ENCODE measurements at regions not wholly inside any gene's neighbourhood (a gene's known extent, or its start where the extent isn't known, plus 50 kb on each side); places are given as distances from the start of the nearest gene placed in this dataset.

GRCh38 chrX:138006180-138006579 lies 440.3 kb downstream of the ZIC3 start:
- Histone ChIP-seq H3K36me3 (no peaks in the 10 kb centered on the region), H3K27me3 (peaks cover 0 to 3% of the 10 kb centered on the region in 2 donors), H3K4me3 (no peak overlapping the region), H3K9me3 (no peaks in the 10 kb centered on the region), H3K4me1 (no peaks in the 10 kb centered on the region), H3K27ac (no peak overlapping the region)
- DNase-seq (no peak), ATAC-seq (no peak)
- TF ChIP-seq CTCF (IDR thresholded peaks at IDR 0.05): no peak
- intact Hi-C loops (cut with DNase I): no loop called here

GRCh38 chrX:138008281-138008680 lies 442.4 kb downstream of the ZIC3 start:
- intact Hi-C loops (cut with DNase I): no loop called here
- TF ChIP-seq CTCF (IDR thresholded peaks at IDR 0.05): no peak
- DNase-seq: no peak

GRCh38 chrX:138011468-138011867 lies 445.5 kb downstream of the ZIC3 start:
- H3K4me3 ChIP-seq: no peak overlapping the region
- no peaks in the 10 kb centered on the region for H3K4me1 ChIP-seq
- H3K36me3 ChIP-seq: no peaks in the 10 kb centered on the region
- H3K9me3 ChIP-seq: no peaks in the 10 kb centered on the region
- intact Hi-C loops (cut with DNase I): no loop called here
- H3K27me3 ChIP-seq: no peaks in the 10 kb centered on the region
- ATAC-seq (no peak), DNase-seq (no peak)
- no peak for TF ChIP-seq CTCF (IDR thresholded peaks at IDR 0.05)
- no peak overlapping the region for H3K27ac ChIP-seq

More at GRCh38 chrX:138008281-138008680, 442.4 kb downstream of the ZIC3 start:
- H3K27ac ChIP-seq: no peak overlapping the region
- H3K27me3 ChIP-seq: peaks cover 0 to 3% of the 10 kb centered on the region in 2 donors
- H3K4me1 ChIP-seq: no peaks in the 10 kb centered on the region
- no peaks in the 10 kb centered on the region for H3K9me3 ChIP-seq
- no peak for ATAC-seq
- H3K4me3 ChIP-seq: no peak overlapping the region
- H3K36me3 ChIP-seq: no peaks in the 10 kb centered on the region

GRCh38 chrX:138014577-138014976 lies 448.6 kb downstream of the ZIC3 start:
- Histone ChIP-seq H3K36me3 (no peaks in the 10 kb centered on the region), H3K4me3 (no peak overlapping the region), H3K4me1 (no peaks in the 10 kb centered on the region), H3K9me3 (no peaks in the 10 kb centered on the region), H3K27ac (no peak overlapping the region), H3K27me3 (no peaks in the 10 kb centered on the region)
- no peak for ATAC-seq
- no peak for TF ChIP-seq CTCF (IDR thresholded peaks at IDR 0.05)
- no peak for DNase-seq
- intact Hi-C loops (cut with DNase I): no loop called here

GRCh38 chrX:138018145-138018799 lies 452.3 kb downstream of the ZIC3 start:
- TF ChIP-seq CTCF (IDR thresholded peaks at IDR 0.05): no peak
- no peaks in the 10 kb centered on the region for H3K27me3 ChIP-seq
- intact Hi-C loops (cut with DNase I): no loop called here
- DNase-seq: peak in 2 of 4 donors; percentile 18 to 35
- ATAC-seq: no peak
- no peak overlapping the region for H3K4me3 ChIP-seq
- no peaks in the 10 kb centered on the region for H3K9me3 ChIP-seq
- H3K27ac ChIP-seq: no peak overlapping the region
- no peaks in the 10 kb centered on the region for H3K4me1 ChIP-seq
- no peaks in the 10 kb centered on the region for H3K36me3 ChIP-seq

Data from left lung (tissue), 4 donors.